A673 (cell line): ENCODE measurements at regions not wholly inside any gene's neighbourhood (a gene's known extent, or its start where the extent isn't known, plus 50 kb on each side); places are given as distances from the start of the nearest gene placed in this dataset.
"Not testable (repeated sequence)": the region's sequence is repeated elsewhere in the genome, so short reads cannot be mapped to it uniquely, and the experiment has no call there.

Experiments
- BruUV-seq: library from RNA; stranded (reverse); fragments of 400-500 nt; replicated peaks from 2 replicates; lab custom pipeline; 2021; lab: Mats Ljungman, UMichigan
- CTCF ChIA-PET: fragments of 300-600 bp; sonication (Branson Sonifier 250); formaldehyde crosslinking; loops from one replicate; lab custom pipeline; 2022; ENCODE audit warnings: antibody characterized with exemption; lab: Charles Lee
- POLR2A ChIA-PET: fragments of 300-600 bp; sonication (Branson Sonifier 250); formaldehyde crosslinking; loops from one replicate; lab custom pipeline; 2022; ENCODE audit warnings: antibody characterized with exemption; ENCODE audit not compliant: low non-redundant PET; lab: Charles Lee
- DNase-seq: peaks from one replicate; pipeline ENCODE4 v3.0.0-alpha.2; 2015; ENCODE audit warnings: low spot score
- H3K27ac ChIP-seq: fragments of 200-600 bp; sonication (generic); 2 replicates; pipeline ENCODE4 v1.5.1; 2016; ENCODE audit warnings: mixed run types, low read depth, mild to moderate bottlenecking, mixed read lengths, antibody characterized with exemption, low read length; ENCODE audit not compliant: poor library complexity, severe bottlenecking
- H3K27me3 ChIP-seq: fragments of 200-600 bp; sonication (generic); replicated peaks from 2 replicates; pipeline ENCODE4 v1.6.1; 2017; ENCODE audit warnings: mixed run types, low read depth, mild to moderate bottlenecking, mixed read lengths, antibody characterized with exemption, low read length; ENCODE audit not compliant: insufficient read depth, poor library complexity
- H3K36me3 ChIP-seq: fragments of 200-600 bp; sonication (generic); 2 replicates; pipeline ENCODE4 v1.6.1; 2016; ENCODE audit warnings: mixed run types, mild to moderate bottlenecking, mixed read lengths, antibody characterized with exemption, low read length; ENCODE audit not compliant: insufficient read depth, poor library complexity, severe bottlenecking
- H3K4me1 ChIP-seq: fragments of 200-600 bp; sonication (generic); 2 replicates; pipeline ENCODE4 v1.6.1; 2017; ENCODE audit warnings: mixed run types, mild to moderate bottlenecking, mixed read lengths, antibody characterized with exemption, low read length; ENCODE audit not compliant: insufficient read depth, poor library complexity, severe bottlenecking
- H3K4me3 ChIP-seq: fragments of 200-600 bp; sonication (generic); 2 replicates; pipeline ENCODE4 v1.5.1; 2016; ENCODE audit warnings: low read depth, mixed run types, mild to moderate bottlenecking, mixed read lengths, low read length; ENCODE audit not compliant: poor library complexity, severe bottlenecking
- H3K9me3 ChIP-seq: fragments of 200-600 bp; sonication (generic); 2 replicates; pipeline ENCODE4 v1.6.1; 2016; ENCODE audit warnings: mixed run types, low read depth, mild to moderate bottlenecking, mixed read lengths, antibody characterized with exemption, low read length; ENCODE audit not compliant: poor library complexity, severe bottlenecking
- CTCF ChIP-seq: fragments of 300-800, 200-600 bp; sonication (generic); conservative IDR thresholded peaks from 2 replicates; pipeline ENCODE4 v1.5.1; 2017; ENCODE audit warnings: low read depth, mild to moderate bottlenecking, antibody characterized with exemption, low read length, moderate library complexity, mixed read lengths
- EZH2 ChIP-seq: fragments of 200-600 bp; sonication (generic); IDR thresholded peaks from 2 replicates; pipeline ENCODE4 v1.6.1; 2017; ENCODE audit warnings: borderline replicate concordance, low read depth, mild to moderate bottlenecking, mixed read lengths, antibody characterized with exemption, low read length; ENCODE audit not compliant: poor library complexity, severe bottlenecking
- intact Hi-C: fragments of 100-400 bp; cut with micrococcal nuclease; formaldehyde crosslinking; loops from one replicate; pipeline ENCODE4 v1.10.0; 2022; ENCODE audit not compliant: unreplicated experiment

- ChIA-PET CTCF (no interaction called here), POLR2A (no interaction called here)
These were observed 424.8 kb downstream of the HS3ST3B1 start for GRCh38 chr17:14725729-14726128.

GRCh38 chr17:14724770-14725169 lies 423.9 kb downstream of the HS3ST3B1 start:
- no TSS peak for BruUV-seq
- intact Hi-C loops, result no loop called here
- ChIA-PET POLR2A (no interaction called here), CTCF (no interaction called here)
- no peak for DNase-seq
- Histone ChIP-seq H3K36me3 (no peaks in the 10 kb centered on the region), H3K4me3 (no peak overlapping the region), H3K27me3 (no peaks in the 10 kb centered on the region), H3K9me3 (peaks cover 19% of the 10 kb centered on the region), H3K27ac (no peak overlapping the region), H3K4me1 (no peaks in the 10 kb centered on the region)
- TF ChIP-seq EZH2 (no peak), CTCF (no peak)

More at GRCh38 chr17:14725729-14726128, 424.8 kb downstream of the HS3ST3B1 start:
- no TSS peak for BruUV-seq
- H3K4me1 ChIP-seq, result no peaks in the 10 kb centered on the region
- H3K36me3 ChIP-seq, result no peaks in the 10 kb centered on the region
- TF ChIP-seq EZH2 (no peak), CTCF (no peak)
- no peak overlapping the region for H3K4me3 ChIP-seq
- intact Hi-C loops, result no loop called here
- no peaks in the 10 kb centered on the region for H3K27me3 ChIP-seq
- H3K27ac ChIP-seq, result no peak overlapping the region
- DNase-seq, result no peak
- peaks cover 19% of the 10 kb centered on the region for H3K9me3 ChIP-seq

- H3K27me3 ChIP-seq, H3K27ac ChIP-seq, intact Hi-C loops, H3K4me1 ChIP-seq, CTCF ChIA-PET, DNase-seq, H3K4me3 ChIP-seq, BruUV-seq, H3K36me3 ChIP-seq: not testable (repeated sequence)
- peaks cover 18% of the 10 kb centered on the region for H3K9me3 ChIP-seq
- POLR2A ChIA-PET, result interaction anchor here (0.6 kb wide), 1 partner anchor 747 kb away, joined by 4 read pairs; no protein-coding TSS in a partner anchor
These were observed 422.5 kb downstream of the HS3ST3B1 start for GRCh38 chr17:14723349-14723748.

- no peak for DNase-seq
- no peaks in the 10 kb centered on the region for H3K27me3 ChIP-seq
- BruUV-seq, result no TSS peak
- peaks cover 23% of the 10 kb centered on the region for H3K9me3 ChIP-seq
- H3K4me1 ChIP-seq, result no peaks in the 10 kb centered on the region
- no peak overlapping the region for H3K27ac ChIP-seq
- intact Hi-C loops, result no loop called here
- TF ChIP-seq CTCF (no peak), EZH2 (no peak)
- H3K4me3 ChIP-seq, result no peak overlapping the region
- ChIA-PET CTCF (no interaction called here), POLR2A (no interaction called here)
- H3K36me3 ChIP-seq, result no peaks in the 10 kb centered on the region
These were observed 419.1 kb downstream of the HS3ST3B1 start for GRCh38 chr17:14719942-14720341.
